HepG2 (cell line): ENCODE measurements at regions not wholly inside any gene's neighbourhood (a gene's known extent, or its start where the extent isn't known, plus 50 kb on each side); places are given as distances from the start of the nearest gene placed in this dataset.

Source experiments
- FOXA1 ChIP-seq, 2 experiments: fragments of 450-650 bp in 1 of 2; sonication (generic) in 1 of 2; formaldehyde crosslinking in 1 of 2; IDR thresholded peaks; 2 replicates each; pipeline versions ENCODE4 v1.4.0 to v1.6.1; 2016 to 2020; ENCODE audit warnings: missing genetic modification reagents in 1 of 2
- GABPB1 ChIP-seq: IDR thresholded peaks from 2 replicates; pipeline ENCODE4 v1.6.1; 2016; ENCODE audit warnings: mild to moderate bottlenecking, missing genetic modification reagents, moderate library complexity, missing compliant biosample characterization
- RXRA ChIP-seq: sonication (generic); formaldehyde crosslinking; IDR thresholded peaks from 2 replicates; pipeline ENCODE4 v1.5.1; 2020; ENCODE audit warnings: missing genetic modification reagents
- SETDB1 ChIP-seq: sonication (generic); formaldehyde crosslinking; IDR thresholded peaks from 2 replicates; pipeline ENCODE4 v1.5.1; 2020; ENCODE audit warnings: missing genetic modification reagents, mild to moderate bottlenecking, borderline replicate concordance
- SRSF1 ChIP-seq: fragments of 200-400 bp; formaldehyde crosslinking; optimal IDR thresholded peaks from 2 replicates; pipeline ENCODE3; 2017; ENCODE audit warnings: mild to moderate bottlenecking, low read depth, low read length, moderate library complexity
- SYNCRIP ChIP-seq: fragments of 200-400 bp; formaldehyde crosslinking; IDR thresholded peaks from 2 replicates; pipeline ENCODE4 v1.6.1; 2018; ENCODE audit warnings: mild to moderate bottlenecking, low read depth, low read length; ENCODE audit not compliant: insufficient read depth
- TCF7L2 ChIP-seq: IDR thresholded peaks from 2 replicates; pipeline ENCODE4 v1.6.1; 2011; ENCODE audit warnings: mild to moderate bottlenecking, low read depth, low read length, moderate library complexity
- ZBTB1 ChIP-seq: sonication (generic); formaldehyde crosslinking; IDR thresholded peaks from 2 replicates; pipeline ENCODE4 v1.4.0; 2020; ENCODE audit warnings: missing genetic modification reagents, borderline replicate concordance
- ZNF616 ChIP-seq: sonication (generic); formaldehyde crosslinking; IDR thresholded peaks from 2 replicates; pipeline ENCODE4 v1.5.0; 2020; ENCODE audit warnings: low read depth, mild to moderate bottlenecking, missing genetic modification reagents
- ZSCAN25 ChIP-seq: sonication (generic); formaldehyde crosslinking; IDR thresholded peaks from 2 replicates; pipeline ENCODE4 v1.8.0; 2022; ENCODE audit warnings: mild to moderate bottlenecking, missing genetic modification reagents
- TF ChIP-seq, protein P1 (sequence below): sonication (generic); formaldehyde crosslinking; IDR thresholded peaks from 2 replicates; pipeline ENCODE4 v1.5.0; 2020; ENCODE audit warnings: mild to moderate bottlenecking, missing genetic modification reagents, moderate library complexity

- TF ChIP-seq SRSF1: no peak
- no peak for TF ChIP-seq GABPB1 (CRISPR knock-in tag)
- TF ChIP-seq ZBTB1 (CRISPR knock-in tag): no peak
- TF ChIP-seq SYNCRIP: no peak
- no peak for TF ChIP-seq FOXA1 (IDR thresholded peaks at IDR 0.05)
- TF ChIP-seq FOXA1 (CRISPR knock-in tag; IDR thresholded peaks at IDR 0.05): no peak
- no peak for TF ChIP-seq TCF7L2
- TF ChIP-seq, protein P1, sequence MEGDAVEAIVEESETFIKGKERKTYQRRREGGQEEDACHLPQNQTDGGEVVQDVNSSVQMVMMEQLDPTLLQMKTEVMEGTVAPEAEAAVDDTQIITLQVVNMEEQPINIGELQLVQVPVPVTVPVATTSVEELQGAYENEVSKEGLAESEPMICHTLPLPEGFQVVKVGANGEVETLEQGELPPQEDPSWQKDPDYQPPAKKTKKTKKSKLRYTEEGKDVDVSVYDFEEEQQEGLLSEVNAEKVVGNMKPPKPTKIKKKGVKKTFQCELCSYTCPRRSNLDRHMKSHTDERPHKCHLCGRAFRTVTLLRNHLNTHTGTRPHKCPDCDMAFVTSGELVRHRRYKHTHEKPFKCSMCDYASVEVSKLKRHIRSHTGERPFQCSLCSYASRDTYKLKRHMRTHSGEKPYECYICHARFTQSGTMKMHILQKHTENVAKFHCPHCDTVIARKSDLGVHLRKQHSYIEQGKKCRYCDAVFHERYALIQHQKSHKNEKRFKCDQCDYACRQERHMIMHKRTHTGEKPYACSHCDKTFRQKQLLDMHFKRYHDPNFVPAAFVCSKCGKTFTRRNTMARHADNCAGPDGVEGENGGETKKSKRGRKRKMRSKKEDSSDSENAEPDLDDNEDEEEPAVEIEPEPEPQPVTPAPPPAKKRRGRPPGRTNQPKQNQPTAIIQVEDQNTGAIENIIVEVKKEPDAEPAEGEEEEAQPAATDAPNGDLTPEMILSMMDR (CRISPR knock-in tag): no peak
- TF ChIP-seq ZSCAN25 (CRISPR knock-in tag): no peak
- no peak for TF ChIP-seq ZNF616 (CRISPR knock-in tag)
- no peak for TF ChIP-seq RXRA (CRISPR knock-in tag)
- no peak for TF ChIP-seq SETDB1 (CRISPR knock-in tag)
Measured at GRCh38 chr4:107492566-107492965, 227.5 kb downstream of the PAPSS1 start.
